Esophagus muscularis mucosa (tissue), 2 donors: ENCODE measurements at regions not wholly inside any gene's neighbourhood (a gene's known extent, or its start where the extent isn't known, plus 50 kb on each side); places are given as distances from the start of the nearest gene placed in this dataset.

ENCODE experiments used
- POLR2A ChIP-seq: fragments of 450-650 bp; IDR thresholded peaks from one replicate; pipeline ENCODE4 v1.6.1; 2017; ENCODE audit warnings: antibody characterized with exemption, moderate library complexity, mild to moderate bottlenecking, low read depth
- POLR2AphosphoS5 ChIP-seq, 2 donors: sonication (generic); formaldehyde crosslinking; IDR thresholded peaks; one replicate each; pipeline ENCODE4 v1.6.1; 2017; ENCODE audit warnings: antibody characterized with exemption in 2 of 2

DNA sequence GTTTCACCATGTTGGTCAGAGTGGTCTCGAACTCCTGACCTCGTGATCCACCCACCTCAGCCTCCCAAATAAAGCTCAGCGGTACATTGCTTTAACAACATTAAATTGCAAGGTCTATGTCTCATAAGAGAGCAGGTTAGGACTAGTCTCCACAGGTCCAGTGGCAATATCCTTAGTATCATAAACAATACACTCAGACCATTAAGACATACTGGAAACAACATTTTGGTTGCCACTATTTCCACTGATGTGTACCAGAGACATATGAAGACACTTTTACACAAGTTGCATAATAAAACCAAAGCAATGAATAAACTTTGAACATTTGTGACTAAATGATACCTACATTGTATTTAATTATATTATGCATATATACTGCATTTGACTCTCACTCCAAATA lies 1130.0 kb downstream of the TSN start:
- TF ChIP-seq POLR2A: no peak
- no peak for TF ChIP-seq POLR2AphosphoS5 (IDR thresholded peaks at IDR 0.05)
